ENCODE measurements at regions not wholly inside any gene's neighbourhood (a gene's known extent, or its start where the extent isn't known, plus 50 kb on each side); places are given as distances from the start of the nearest gene placed in this dataset.
"Not testable (repeated sequence)": the region's sequence is repeated elsewhere in the genome, so short reads cannot be mapped to it uniquely, and the experiment has no call there.

DNA sequence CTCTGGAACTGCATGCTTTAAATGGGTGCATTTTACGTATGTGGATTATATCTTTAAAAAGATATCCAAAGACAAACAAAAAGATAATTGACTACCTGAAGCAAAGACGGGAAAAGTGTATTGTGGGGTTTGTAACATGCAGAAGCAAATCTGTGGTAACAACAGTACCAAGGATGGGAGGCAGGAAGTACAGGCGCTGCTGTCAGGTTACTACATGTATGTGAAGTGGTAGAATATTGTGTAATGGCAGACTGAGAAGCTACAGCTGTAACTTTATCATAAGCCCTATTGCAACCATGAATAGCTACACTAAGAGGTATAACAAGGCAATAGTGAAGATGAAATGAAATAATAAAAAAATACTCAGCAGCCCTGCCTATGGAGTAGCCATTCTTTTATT is 192.7 kb downstream of the NPIPB11 start:
- TF ChIP-seq, protein P1, sequence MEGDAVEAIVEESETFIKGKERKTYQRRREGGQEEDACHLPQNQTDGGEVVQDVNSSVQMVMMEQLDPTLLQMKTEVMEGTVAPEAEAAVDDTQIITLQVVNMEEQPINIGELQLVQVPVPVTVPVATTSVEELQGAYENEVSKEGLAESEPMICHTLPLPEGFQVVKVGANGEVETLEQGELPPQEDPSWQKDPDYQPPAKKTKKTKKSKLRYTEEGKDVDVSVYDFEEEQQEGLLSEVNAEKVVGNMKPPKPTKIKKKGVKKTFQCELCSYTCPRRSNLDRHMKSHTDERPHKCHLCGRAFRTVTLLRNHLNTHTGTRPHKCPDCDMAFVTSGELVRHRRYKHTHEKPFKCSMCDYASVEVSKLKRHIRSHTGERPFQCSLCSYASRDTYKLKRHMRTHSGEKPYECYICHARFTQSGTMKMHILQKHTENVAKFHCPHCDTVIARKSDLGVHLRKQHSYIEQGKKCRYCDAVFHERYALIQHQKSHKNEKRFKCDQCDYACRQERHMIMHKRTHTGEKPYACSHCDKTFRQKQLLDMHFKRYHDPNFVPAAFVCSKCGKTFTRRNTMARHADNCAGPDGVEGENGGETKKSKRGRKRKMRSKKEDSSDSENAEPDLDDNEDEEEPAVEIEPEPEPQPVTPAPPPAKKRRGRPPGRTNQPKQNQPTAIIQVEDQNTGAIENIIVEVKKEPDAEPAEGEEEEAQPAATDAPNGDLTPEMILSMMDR (IDR thresholded peaks at IDR 0.05; ENCODE audit: poor library complexity, severe bottlenecking): not testable (repeated sequence)
- TF ChIP-seq, protein P2, sequence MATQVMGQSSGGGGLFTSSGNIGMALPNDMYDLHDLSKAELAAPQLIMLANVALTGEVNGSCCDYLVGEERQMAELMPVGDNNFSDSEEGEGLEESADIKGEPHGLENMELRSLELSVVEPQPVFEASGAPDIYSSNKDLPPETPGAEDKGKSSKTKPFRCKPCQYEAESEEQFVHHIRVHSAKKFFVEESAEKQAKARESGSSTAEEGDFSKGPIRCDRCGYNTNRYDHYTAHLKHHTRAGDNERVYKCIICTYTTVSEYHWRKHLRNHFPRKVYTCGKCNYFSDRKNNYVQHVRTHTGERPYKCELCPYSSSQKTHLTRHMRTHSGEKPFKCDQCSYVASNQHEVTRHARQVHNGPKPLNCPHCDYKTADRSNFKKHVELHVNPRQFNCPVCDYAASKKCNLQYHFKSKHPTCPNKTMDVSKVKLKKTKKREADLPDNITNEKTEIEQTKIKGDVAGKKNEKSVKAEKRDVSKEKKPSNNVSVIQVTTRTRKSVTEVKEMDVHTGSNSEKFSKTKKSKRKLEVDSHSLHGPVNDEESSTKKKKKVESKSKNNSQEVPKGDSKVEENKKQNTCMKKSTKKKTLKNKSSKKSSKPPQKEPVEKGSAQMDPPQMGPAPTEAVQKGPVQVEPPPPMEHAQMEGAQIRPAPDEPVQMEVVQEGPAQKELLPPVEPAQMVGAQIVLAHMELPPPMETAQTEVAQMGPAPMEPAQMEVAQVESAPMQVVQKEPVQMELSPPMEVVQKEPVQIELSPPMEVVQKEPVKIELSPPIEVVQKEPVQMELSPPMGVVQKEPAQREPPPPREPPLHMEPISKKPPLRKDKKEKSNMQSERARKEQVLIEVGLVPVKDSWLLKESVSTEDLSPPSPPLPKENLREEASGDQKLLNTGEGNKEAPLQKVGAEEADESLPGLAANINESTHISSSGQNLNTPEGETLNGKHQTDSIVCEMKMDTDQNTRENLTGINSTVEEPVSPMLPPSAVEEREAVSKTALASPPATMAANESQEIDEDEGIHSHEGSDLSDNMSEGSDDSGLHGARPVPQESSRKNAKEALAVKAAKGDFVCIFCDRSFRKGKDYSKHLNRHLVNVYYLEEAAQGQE (IDR thresholded peaks at IDR 0.05; ENCODE audit: borderline replicate concordance): not testable (repeated sequence)
- not testable (repeated sequence) for TF ChIP-seq MXI1 (conservative IDR thresholded peaks at IDR 0.05; ENCODE audit: poor library complexity, severe bottlenecking); SMC3 (conservative IDR thresholded peaks at IDR 0.05; ENCODE audit: poor library complexity); EZH2 (IDR thresholded peaks at IDR 0.05; ENCODE audit: borderline replicate concordance, insufficient read depth, low read length, poor library complexity, severe bottlenecking); TAF1 (IDR thresholded peaks at IDR 0.05; ENCODE audit: low read depth); EP300 (conservative IDR thresholded peaks at IDR 0.05; ENCODE audit: poor library complexity, severe bottlenecking); POLR2AphosphoS5 (IDR thresholded peaks at IDR 0.05)
